ENCODE measurements at regions not wholly inside any gene's neighbourhood (a gene's known extent, or its start where the extent isn't known, plus 50 kb on each side); places are given as distances from the start of the nearest gene placed in this dataset.

DNA sequence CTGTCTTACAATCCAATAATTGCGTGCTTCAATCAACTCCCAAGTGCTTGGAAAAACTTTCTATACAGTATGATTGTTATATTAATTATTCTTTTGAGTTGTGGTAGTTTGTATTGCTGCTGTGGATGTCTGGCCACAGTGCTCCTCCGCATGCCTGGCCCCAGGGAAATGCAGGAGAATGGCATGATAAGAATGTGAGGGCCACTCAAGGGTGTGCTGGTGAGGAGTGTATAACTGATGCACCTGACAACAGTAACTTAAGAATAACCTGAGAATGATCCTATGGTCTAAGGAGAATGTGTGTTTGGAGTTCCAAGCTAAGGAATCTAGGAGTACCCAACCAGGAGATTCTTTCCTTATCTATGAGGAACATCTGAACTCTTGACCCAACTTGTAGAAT lies 152.9 kb upstream of the APC start:
- TF ChIP-seq, protein P1, sequence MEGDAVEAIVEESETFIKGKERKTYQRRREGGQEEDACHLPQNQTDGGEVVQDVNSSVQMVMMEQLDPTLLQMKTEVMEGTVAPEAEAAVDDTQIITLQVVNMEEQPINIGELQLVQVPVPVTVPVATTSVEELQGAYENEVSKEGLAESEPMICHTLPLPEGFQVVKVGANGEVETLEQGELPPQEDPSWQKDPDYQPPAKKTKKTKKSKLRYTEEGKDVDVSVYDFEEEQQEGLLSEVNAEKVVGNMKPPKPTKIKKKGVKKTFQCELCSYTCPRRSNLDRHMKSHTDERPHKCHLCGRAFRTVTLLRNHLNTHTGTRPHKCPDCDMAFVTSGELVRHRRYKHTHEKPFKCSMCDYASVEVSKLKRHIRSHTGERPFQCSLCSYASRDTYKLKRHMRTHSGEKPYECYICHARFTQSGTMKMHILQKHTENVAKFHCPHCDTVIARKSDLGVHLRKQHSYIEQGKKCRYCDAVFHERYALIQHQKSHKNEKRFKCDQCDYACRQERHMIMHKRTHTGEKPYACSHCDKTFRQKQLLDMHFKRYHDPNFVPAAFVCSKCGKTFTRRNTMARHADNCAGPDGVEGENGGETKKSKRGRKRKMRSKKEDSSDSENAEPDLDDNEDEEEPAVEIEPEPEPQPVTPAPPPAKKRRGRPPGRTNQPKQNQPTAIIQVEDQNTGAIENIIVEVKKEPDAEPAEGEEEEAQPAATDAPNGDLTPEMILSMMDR (conservative IDR thresholded peaks at IDR 0.05; ENCODE audit: low read depth in 2 of 2), result no peak
- no peak for TF ChIP-seq POLR2AphosphoS5 (IDR thresholded peaks at IDR 0.05; ENCODE audit: low read depth)
- TF ChIP-seq CREB1 (CRISPR knock-in tag; IDR thresholded peaks at IDR 0.05; ENCODE audit: low read depth), result no peak
- no peak for TF ChIP-seq EZH2 (IDR thresholded peaks at IDR 0.05; ENCODE audit: low read depth, unreplicated experiment)
- TF ChIP-seq, protein P2, sequence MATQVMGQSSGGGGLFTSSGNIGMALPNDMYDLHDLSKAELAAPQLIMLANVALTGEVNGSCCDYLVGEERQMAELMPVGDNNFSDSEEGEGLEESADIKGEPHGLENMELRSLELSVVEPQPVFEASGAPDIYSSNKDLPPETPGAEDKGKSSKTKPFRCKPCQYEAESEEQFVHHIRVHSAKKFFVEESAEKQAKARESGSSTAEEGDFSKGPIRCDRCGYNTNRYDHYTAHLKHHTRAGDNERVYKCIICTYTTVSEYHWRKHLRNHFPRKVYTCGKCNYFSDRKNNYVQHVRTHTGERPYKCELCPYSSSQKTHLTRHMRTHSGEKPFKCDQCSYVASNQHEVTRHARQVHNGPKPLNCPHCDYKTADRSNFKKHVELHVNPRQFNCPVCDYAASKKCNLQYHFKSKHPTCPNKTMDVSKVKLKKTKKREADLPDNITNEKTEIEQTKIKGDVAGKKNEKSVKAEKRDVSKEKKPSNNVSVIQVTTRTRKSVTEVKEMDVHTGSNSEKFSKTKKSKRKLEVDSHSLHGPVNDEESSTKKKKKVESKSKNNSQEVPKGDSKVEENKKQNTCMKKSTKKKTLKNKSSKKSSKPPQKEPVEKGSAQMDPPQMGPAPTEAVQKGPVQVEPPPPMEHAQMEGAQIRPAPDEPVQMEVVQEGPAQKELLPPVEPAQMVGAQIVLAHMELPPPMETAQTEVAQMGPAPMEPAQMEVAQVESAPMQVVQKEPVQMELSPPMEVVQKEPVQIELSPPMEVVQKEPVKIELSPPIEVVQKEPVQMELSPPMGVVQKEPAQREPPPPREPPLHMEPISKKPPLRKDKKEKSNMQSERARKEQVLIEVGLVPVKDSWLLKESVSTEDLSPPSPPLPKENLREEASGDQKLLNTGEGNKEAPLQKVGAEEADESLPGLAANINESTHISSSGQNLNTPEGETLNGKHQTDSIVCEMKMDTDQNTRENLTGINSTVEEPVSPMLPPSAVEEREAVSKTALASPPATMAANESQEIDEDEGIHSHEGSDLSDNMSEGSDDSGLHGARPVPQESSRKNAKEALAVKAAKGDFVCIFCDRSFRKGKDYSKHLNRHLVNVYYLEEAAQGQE (IDR thresholded peaks at IDR 0.05; ENCODE audit: unreplicated experiment), result no peak
- TF ChIP-seq EZH2phosphoT487 (IDR thresholded peaks at IDR 0.05; ENCODE audit: unreplicated experiment), result no peak
- TF ChIP-seq ZNF331 (CRISPR knock-in tag; IDR thresholded peaks at IDR 0.05; ENCODE audit: low read depth), result no peak
- no peak for TF ChIP-seq NANOG (IDR thresholded peaks at IDR 0.05; ENCODE audit: borderline replicate concordance)
- no peak for TF ChIP-seq JUNB (IDR thresholded peaks at IDR 0.05; ENCODE audit: unreplicated experiment)
- no peak for TF ChIP-seq ZNF114 (CRISPR knock-in tag; IDR thresholded peaks at IDR 0.05)
- TF ChIP-seq, protein P3, sequence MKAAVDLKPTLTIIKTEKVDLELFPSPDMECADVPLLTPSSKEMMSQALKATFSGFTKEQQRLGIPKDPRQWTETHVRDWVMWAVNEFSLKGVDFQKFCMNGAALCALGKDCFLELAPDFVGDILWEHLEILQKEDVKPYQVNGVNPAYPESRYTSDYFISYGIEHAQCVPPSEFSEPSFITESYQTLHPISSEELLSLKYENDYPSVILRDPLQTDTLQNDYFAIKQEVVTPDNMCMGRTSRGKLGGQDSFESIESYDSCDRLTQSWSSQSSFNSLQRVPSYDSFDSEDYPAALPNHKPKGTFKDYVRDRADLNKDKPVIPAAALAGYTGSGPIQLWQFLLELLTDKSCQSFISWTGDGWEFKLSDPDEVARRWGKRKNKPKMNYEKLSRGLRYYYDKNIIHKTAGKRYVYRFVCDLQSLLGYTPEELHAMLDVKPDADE (IDR thresholded peaks at IDR 0.05), result no peak
- TF ChIP-seq STAT1 (IDR thresholded peaks at IDR 0.05; ENCODE audit: unreplicated experiment), result no peak
- TF ChIP-seq, protein P4, sequence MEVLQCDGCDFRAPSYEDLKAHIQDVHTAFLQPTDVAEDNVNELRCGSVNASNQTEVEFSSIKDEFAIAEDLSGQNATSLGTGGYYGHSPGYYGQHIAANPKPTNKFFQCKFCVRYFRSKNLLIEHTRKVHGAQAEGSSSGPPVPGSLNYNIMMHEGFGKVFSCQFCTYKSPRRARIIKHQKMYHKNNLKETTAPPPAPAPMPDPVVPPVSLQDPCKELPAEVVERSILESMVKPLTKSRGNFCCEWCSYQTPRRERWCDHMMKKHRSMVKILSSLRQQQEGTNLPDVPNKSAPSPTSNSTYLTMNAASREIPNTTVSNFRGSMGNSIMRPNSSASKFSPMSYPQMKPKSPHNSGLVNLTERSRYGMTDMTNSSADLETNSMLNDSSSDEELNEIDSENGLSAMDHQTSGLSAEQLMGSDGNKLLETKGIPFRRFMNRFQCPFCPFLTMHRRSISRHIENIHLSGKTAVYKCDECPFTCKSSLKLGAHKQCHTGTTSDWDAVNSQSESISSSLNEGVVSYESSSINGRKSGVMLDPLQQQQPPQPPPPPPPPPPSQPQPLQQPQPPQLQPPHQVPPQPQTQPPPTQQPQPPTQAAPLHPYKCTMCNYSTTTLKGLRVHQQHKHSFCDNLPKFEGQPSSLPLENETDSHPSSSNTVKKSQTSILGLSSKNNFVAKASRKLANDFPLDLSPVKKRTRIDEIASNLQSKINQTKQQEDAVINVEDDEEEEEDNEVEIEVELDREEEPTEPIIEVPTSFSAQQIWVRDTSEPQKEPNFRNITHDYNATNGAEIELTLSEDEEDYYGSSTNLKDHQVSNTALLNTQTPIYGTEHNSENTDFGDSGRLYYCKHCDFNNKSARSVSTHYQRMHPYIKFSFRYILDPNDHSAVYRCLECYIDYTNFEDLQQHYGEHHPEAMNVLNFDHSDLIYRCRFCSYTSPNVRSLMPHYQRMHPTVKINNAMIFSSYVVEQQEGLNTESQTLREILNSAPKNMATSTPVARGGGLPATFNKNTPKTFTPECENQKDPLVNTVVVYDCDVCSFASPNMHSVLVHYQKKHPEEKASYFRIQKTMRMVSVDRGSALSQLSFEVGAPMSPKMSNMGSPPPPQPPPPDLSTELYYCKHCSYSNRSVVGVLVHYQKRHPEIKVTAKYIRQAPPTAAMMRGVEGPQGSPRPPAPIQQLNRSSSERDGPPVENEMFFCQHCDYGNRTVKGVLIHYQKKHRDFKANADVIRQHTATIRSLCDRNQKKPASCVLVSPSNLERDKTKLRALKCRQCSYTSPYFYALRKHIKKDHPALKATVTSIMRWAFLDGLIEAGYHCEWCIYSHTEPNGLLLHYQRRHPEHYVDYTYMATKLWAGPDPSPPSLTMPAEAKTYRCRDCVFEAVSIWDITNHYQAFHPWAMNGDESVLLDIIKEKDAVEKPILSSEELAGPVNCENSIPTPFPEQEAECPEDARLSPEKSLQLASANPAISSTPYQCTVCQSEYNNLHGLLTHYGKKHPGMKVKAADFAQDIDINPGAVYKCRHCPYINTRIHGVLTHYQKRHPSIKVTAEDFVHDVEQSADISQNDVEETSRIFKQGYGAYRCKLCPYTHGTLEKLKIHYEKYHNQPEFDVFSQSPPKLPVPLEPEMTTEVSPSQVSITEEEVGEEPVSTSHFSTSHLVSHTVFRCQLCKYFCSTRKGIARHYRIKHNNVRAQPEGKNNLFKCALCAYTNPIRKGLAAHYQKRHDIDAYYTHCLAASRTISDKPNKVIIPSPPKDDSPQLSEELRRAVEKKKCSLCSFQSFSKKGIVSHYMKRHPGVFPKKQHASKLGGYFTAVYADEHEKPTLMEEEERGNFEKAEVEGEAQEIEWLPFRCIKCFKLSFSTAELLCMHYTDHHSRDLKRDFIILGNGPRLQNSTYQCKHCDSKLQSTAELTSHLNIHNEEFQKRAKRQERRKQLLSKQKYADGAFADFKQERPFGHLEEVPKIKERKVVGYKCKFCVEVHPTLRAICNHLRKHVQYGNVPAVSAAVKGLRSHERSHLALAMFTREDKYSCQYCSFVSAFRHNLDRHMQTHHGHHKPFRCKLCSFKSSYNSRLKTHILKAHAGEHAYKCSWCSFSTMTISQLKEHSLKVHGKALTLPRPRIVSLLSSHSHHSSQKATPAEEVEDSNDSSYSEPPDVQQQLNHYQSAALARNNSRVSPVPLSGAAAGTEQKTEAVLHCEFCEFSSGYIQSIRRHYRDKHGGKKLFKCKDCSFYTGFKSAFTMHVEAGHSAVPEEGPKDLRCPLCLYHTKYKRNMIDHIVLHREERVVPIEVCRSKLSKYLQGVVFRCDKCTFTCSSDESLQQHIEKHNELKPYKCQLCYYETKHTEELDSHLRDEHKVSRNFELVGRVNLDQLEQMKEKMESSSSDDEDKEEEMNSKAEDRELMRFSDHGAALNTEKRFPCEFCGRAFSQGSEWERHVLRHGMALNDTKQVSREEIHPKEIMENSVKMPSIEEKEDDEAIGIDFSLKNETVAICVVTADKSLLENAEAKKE (CRISPR knock-in tag; IDR thresholded peaks at IDR 0.05), result no peak

Data from GM23338 (cell line).